ENCODE measurements at regions not wholly inside any gene's neighbourhood (a gene's known extent, or its start where the extent isn't known, plus 50 kb on each side); places are given as distances from the start of the nearest gene placed in this dataset.

GRCh38 chr2:23203383-23203782 is 181.6 kb upstream of the KLHL29 start:
- peaks cover 21% of the 10 kb centered on the region for H3F3A ChIP-seq (ENCODE audit: low read depth)
- no peaks in the 10 kb centered on the region for H3K4me1 Mint-ChIP-seq
- no peak for TF ChIP-seq EZH2phosphoT487 (IDR thresholded peaks at IDR 0.05)
- TF ChIP-seq, protein P1, sequence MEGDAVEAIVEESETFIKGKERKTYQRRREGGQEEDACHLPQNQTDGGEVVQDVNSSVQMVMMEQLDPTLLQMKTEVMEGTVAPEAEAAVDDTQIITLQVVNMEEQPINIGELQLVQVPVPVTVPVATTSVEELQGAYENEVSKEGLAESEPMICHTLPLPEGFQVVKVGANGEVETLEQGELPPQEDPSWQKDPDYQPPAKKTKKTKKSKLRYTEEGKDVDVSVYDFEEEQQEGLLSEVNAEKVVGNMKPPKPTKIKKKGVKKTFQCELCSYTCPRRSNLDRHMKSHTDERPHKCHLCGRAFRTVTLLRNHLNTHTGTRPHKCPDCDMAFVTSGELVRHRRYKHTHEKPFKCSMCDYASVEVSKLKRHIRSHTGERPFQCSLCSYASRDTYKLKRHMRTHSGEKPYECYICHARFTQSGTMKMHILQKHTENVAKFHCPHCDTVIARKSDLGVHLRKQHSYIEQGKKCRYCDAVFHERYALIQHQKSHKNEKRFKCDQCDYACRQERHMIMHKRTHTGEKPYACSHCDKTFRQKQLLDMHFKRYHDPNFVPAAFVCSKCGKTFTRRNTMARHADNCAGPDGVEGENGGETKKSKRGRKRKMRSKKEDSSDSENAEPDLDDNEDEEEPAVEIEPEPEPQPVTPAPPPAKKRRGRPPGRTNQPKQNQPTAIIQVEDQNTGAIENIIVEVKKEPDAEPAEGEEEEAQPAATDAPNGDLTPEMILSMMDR (IDR thresholded peaks at IDR 0.05): no peak
- no peak for TF ChIP-seq EZH2 (IDR thresholded peaks at IDR 0.05)
- peak overlapping the region; percentile 3 for H3K4me3 Mint-ChIP-seq
- no peaks in the 10 kb centered on the region for H3K36me3 Mint-ChIP-seq
- H3K9me3 Mint-ChIP-seq: peaks cover 15% of the 10 kb centered on the region
- H3K9me3 ChIP-seq (ENCODE audit: low read depth): peaks cover 4% of the 10 kb centered on the region
- no peaks in the 10 kb centered on the region for H3K27me3 ChIP-seq
- H3K4me2 ChIP-seq: no peak overlapping the region
- no peak overlapping the region for H3K4me3 ChIP-seq
- no peak overlapping the region for H3K9ac ChIP-seq
- H3K27ac Mint-ChIP-seq: no peak overlapping the region
- no peak overlapping the region for H2AFZ ChIP-seq (replicated peaks)
- DNase-seq (ENCODE audit: low spot score): no peak
- no peaks in the 10 kb centered on the region for H3K79me2 ChIP-seq (ENCODE audit: low read depth)
- no peaks in the 10 kb centered on the region for H3K4me1 ChIP-seq
- no peaks in the 10 kb centered on the region for H3K36me3 ChIP-seq
- H4K20me1 ChIP-seq (ENCODE audit: low read depth): no peaks in the 10 kb centered on the region
- H3K27ac ChIP-seq: no peak overlapping the region
- H3K27me3 Mint-ChIP-seq (ENCODE audit: insufficient read depth, low read depth): peaks cover 8% of the 10 kb centered on the region

DNA sequence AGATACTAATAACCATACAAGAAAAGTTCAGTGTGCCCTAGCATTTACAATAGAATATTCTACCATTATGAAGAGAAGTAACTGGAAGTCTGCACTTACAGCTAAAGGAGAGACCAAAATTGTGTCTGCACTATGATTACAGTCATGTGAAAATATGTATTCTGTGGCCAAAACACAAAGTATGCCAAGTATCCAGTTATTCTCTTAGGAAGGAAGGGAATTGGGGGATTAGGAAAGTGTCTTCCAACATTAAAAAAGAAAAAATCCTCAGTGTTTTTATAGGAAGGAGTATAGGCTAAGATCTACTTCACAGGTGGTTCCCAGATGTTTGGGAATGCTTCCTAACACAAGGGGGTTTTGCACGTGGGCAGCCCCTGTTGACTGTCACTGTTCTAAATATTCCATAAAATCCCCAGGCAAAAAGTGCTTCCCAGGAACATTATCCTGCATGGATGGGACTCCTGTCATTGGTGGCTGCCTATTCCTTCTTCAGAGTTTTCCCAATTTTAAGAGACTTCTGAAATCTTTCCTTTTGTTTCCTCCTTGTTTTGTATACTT is 180.2 kb upstream of the KLHL29 start:
- Histone ChIP-seq H3K4me1 (no peaks in the 10 kb centered on the region), H3K36me3 (no peaks in the 10 kb centered on the region), H2AFZ (replicated peaks) (no peak overlapping the region), H3K9ac (no peak overlapping the region), H3K4me2 (no peak overlapping the region), H3K9me3 (ENCODE audit: low read depth) (peaks cover 4% of the 10 kb centered on the region), H3F3A (ENCODE audit: low read depth) (peaks cover 7% of the 10 kb centered on the region), H3K27ac (no peak overlapping the region), H3K79me2 (ENCODE audit: low read depth) (no peaks in the 10 kb centered on the region), H3K27me3 (no peaks in the 10 kb centered on the region), H3K4me3 (no peak overlapping the region), H4K20me1 (ENCODE audit: low read depth) (no peaks in the 10 kb centered on the region)
- Mint-ChIP-seq H3K9me3 (peaks cover 8% of the 10 kb centered on the region), H3K36me3 (no peaks in the 10 kb centered on the region), H3K27ac (no peak overlapping the region), H3K4me3 (no peak overlapping the region), H3K27me3 (ENCODE audit: insufficient read depth, low read depth) (peaks cover 8% of the 10 kb centered on the region), H3K4me1 (no peaks in the 10 kb centered on the region)
- no peak for DNase-seq (ENCODE audit: low spot score)
- TF ChIP-seq EZH2phosphoT487 (IDR thresholded peaks at IDR 0.05): no peak
- TF ChIP-seq, protein P1 (IDR thresholded peaks at IDR 0.05): no peak
- TF ChIP-seq EZH2 (IDR thresholded peaks at IDR 0.05): no peak

GRCh38 chr2:23206650-23207049 is 178.3 kb upstream of the KLHL29 start:
- H3K9ac ChIP-seq: no peak overlapping the region
- no peak overlapping the region for H3K4me3 Mint-ChIP-seq
- no peak overlapping the region for H3K27ac Mint-ChIP-seq
- no peaks in the 10 kb centered on the region for H4K20me1 ChIP-seq (ENCODE audit: low read depth)
- no peak overlapping the region for H3K4me3 ChIP-seq
- no peaks in the 10 kb centered on the region for H3K9me3 ChIP-seq (ENCODE audit: low read depth)
- no peak overlapping the region for H3K27ac ChIP-seq
- no peaks in the 10 kb centered on the region for H3K27me3 ChIP-seq
- H3K4me2 ChIP-seq: no peak overlapping the region
- peaks cover 11% of the 10 kb centered on the region for H3K27me3 Mint-ChIP-seq (ENCODE audit: insufficient read depth, low read depth)
- H2AFZ ChIP-seq (replicated peaks): no peak overlapping the region
- H3K4me1 ChIP-seq: no peaks in the 10 kb centered on the region
- no peaks in the 10 kb centered on the region for H3K79me2 ChIP-seq (ENCODE audit: low read depth)
- TF ChIP-seq, protein P1 (IDR thresholded peaks at IDR 0.05): no peak
- TF ChIP-seq EZH2phosphoT487 (IDR thresholded peaks at IDR 0.05) (no peak), EZH2 (IDR thresholded peaks at IDR 0.05) (no peak)
- peaks cover 3% of the 10 kb centered on the region for H3K9me3 Mint-ChIP-seq
- H3K36me3 ChIP-seq: no peaks in the 10 kb centered on the region
- H3F3A ChIP-seq (ENCODE audit: low read depth): no peaks in the 10 kb centered on the region
- DNase-seq (ENCODE audit: low spot score): no peak
- H3K4me1 Mint-ChIP-seq: no peaks in the 10 kb centered on the region
- H3K36me3 Mint-ChIP-seq: no peaks in the 10 kb centered on the region
